HG03064 (cell line): ENCODE measurements at regions not wholly inside any gene's neighbourhood (a gene's known extent, or its start where the extent isn't known, plus 50 kb on each side); places are given as distances from the start of the nearest gene placed in this dataset.

Source experiments
- ATAC-seq: cut with Tn5 transposase; IDR thresholded peaks from one replicate; pipeline ENCODE4 v1.9.1; 2021; ENCODE audit warnings: low read depth; ENCODE audit not compliant: unreplicated experiment

DNA sequence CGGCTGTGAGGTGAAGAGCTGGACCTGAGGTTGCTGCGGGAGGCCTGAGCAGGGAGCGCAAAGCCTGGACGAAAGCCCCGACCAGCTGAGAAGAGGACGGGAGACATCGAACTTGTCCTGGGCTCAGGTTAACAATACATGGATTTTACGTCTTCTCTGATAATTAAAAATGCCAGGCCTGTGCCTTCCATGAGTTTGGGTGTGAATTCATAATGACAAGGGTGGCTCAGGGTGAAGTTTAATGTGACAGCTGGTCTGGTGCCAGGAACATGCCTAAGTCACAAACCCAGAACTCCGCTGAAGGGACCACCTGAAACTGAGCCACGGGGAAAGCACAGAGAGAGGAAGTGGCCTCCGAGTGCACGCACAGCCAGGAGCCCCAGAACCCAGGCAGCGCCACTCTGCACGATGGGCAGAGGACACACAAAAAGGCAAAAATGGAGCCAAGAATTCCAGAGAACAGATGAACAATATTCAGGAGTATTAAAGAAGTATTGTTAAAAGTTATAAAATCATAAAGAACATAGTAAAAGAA, 150.1 kb upstream of the RPS6KA2 start:
- no peak for ATAC-seq

DNA sequence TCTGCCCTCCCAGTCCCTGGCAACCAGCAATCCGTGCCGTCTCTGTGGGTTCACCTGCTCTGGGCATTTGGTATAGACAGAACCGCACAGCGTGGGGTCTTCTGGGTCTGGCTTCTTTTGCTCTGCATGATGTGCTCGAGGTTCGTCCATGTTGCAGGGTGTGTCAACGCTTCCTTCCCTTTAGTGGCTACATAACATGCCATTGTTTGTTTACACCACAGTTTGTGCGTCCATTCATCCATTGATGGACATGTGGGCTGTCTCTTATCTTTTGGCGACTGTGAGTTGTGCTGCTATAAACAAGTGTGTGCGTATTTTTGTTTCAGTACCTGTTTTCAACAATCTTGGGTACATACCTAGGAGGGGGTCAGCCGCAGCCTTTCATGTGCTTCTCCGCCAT, 149.5 kb upstream of the RPS6KA2 start:
- no peak for ATAC-seq

DNA sequence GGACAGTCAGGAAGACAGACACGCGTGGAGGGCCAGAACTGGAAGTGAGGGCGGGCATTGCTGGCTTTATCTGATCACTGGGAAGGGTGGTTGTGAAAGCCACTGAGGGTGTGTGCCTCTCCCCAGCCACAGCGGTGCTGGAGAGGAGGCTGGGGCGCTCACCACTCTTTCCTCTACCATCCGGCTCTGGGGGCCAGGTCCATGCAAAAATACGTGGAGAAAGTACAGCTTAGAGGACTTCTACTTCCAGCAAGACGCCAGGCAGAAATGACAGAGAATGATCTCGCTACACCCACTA, 148.8 kb upstream of the RPS6KA2 start:
- ATAC-seq, result no peak

DNA sequence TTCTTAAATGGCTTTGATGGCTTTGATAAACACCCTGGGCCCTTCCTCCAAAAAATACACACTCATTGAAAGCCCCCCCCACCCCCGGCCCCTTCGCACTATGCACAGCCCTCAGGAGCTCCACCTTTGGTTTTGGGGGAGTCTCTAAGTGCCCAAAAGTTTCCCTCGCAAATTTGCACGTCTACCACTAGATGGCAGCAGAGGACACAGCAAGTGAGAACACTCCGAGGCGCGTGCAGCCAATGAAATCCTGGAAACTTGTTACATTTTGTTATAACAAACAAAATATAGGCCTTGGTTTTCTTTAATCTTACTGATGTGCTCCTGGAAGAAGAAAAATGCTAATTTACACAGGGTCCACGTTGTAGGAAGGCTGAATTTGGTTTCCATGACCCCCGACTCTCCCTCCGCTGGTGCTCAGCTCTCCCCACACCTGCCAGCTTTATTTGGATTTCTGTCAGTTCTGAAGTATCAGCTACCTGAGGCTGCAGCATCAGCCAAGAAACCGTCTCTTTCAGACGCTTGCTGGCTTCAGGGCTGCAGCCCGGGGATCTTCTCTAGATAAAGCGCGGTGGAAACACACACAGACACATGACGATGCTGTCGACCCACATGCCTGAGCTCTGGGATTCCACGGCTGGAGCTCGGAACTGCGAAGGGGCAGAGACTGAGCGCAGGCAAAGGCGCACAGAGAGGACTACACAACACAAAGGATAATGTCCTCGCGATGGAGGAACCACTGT, 148.3 kb upstream of the RPS6KA2 start:
- no peak for ATAC-seq

DNA sequence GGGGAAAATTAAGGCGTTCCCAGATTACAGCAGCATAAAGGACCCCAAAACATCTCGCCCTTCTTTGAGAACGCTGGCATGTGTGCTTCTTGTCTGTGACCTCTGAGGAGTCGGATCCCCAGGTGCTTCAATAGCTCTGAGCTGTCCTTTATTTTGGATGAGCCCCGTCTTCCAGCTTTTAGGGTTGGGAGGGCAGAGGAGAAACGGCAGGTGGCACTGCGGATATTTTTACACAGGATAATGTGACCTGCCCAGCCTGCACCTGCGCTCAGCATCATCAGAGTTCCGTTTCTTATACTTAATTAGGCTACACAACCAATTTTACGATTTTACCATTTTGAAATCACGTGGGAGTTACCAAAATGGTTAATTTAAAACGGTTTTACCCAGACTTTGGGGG, 147.7 kb upstream of the RPS6KA2 start:
- ATAC-seq, result no peak

DNA sequence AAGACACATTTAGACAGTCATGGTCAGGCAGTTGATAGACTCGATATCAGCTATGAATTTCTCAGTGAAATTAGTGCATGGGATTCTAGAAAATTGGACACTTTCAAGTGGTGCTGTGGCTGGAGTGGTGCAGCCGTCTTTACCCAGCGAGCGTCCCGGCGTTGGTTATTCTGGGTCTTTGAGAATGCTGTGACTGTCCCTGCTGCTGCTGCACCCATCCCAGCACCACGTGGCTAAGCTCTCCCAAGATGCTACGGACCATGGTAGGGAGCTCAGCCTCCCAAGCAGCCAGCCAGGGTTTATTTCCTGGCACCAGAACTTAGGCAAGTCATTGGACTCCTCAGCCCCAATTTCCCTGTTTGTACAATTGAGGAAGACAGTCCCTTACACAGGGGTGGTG, 147.2 kb upstream of the RPS6KA2 start:
- no peak for ATAC-seq

DNA sequence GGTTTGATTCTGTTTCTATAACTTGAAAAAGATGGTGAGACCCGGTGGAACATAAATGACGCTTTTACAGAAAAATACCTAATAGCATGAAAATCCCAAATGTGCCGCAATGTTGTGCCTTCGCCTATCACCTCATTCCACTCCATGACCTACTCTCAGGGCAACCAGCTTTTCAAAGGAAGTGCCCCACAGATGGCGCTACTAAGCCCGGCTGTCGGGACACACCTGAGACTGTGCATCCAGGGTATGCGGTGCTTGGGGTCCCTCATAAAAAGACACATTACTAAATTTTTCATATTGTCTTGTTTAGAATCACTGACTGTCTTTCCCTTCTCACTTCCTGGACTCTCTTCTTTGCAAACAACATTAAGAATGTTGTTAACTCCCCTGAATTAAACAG, 145.5 kb upstream of the RPS6KA2 start:
- no peak for ATAC-seq

DNA sequence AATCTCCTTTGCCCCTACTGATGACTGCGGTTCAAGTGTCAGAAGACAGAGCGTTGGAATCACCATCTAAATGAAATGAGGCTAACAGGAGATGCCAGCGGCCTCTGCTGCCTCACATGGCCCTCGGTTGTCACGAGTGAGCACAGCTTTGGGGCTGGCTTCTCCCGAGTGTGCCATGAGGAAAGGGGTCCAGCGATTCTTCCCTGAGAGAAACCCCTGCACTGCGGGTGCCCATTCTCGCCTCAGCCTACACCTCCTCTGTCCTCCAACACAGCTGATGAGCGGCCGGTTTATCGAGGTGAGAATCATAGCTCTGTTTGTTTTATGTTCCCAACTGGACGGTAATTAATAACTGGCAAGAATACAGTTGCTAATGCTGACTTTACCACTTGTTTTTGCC, 144.7 kb upstream of the RPS6KA2 start:
- ATAC-seq, result no peak

DNA sequence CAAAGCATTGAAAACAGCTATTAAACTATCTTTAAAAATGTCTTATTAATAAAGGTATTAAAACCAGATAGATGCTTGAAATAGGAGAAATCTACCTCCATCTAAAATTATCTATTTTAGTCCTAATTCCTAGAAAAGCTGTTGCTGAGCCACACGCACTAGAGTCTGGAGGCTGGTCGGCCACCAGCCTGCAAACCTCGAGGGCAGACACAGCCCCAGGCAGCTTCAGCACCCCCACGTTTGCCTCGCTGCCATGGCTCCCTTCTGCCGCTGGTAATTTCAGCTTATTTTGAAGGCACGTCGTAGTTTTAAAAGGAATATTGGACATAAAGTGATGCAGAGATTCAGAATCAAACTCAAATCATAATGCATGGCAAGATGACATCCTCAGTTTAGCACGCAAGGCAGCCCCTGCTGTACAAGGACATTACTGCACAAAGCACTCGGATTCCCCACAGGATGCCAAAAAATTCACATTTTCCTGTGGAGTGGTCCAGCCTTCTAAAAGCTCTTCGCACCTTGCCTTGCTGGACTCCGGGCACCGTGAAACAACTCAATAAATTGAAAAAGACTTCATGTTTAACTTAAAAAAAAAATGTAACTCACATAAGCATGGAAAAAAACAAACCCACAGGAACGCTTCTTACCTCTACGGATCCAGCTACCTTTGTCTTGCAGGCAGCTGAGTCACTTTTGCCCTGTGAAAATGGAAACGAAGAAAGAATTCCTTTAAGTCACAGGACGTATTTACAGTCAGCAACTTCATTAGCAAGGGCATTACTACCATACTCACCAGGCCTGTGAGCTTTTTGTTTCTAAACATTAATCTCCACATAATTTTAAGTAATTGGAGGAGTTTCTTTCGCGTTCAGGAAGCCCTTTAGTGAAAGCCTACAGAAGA, 143.4 kb upstream of the RPS6KA2 start:
- ATAC-seq, result no peak

DNA sequence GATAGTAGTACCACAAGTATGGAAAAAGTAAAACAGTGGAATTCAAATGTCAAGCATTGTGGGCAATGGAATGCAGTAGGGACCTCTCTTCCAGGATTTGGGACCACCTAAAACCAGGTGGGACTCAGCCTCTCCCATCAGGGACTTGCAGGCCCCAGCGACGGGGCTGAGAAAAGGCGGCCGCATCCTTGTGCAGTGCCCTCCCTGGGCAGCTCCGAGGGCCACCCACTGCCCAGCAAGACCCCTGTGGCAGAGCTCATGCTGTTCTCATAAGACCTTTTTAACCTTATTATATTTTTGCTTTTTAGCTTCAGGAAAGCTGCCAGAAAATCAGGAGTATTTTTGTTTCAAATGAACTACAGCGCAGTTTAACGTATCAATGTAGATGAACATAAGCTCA, 142.6 kb upstream of the RPS6KA2 start:
- ATAC-seq, result no peak

DNA sequence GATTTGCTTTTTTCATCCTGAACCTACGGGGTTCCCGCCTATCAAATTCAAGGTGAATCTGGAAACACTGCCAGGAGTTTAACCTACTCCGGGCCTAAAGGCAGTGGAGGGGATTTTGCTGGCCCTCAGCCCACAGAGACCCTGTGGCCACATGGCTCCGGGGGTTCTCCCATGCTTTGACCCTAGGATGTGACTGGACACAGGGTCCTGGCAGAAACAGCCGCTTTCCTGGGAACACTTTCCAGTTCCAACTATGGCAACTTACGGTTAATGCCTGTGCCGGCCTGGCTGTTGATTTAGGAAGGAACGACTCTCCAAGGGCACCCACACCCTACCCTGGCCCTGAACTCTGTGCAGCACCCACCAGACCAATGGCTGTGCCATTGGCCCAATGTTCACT, 141.7 kb upstream of the RPS6KA2 start:
- ATAC-seq, result no peak

DNA sequence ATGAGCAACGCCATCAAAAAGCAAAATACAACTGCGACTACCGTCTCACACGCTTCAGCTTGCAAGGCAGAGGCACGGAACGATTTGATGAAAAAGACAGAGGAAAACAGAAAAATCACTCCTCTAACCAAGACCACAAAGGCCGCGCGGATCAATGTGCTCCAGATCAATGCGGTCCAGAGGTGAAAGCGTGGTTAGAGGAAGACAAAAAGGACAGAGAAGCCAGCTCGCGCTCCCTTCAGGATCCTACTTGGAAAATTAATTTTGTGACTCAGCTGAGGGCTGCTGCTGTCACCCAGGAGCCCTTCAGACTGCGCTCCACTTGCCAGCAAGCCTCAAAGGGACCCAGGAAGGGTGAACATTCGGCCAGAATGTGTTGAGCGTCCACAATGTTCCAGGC, 140.2 kb upstream of the RPS6KA2 start:
- no peak for ATAC-seq

DNA sequence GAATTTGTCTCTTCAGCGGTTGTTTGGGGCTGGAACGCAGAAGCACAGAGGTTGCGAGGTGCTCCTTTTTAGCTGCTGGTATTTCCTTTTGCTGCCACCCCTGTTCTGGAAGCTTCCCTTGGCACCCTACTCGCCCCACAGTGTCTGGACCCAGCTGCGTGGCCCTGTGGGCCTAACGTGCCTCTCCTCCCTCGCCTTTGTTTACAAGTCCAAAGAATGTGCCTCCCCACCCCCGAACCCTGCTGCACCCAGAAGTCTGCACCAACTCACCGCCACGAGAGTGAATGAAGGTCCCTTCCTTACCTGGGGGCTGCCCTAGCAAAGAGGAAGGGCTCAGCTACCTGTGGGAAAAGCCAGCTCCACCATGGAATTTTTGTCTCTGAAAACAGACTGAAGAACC, 139.7 kb upstream of the RPS6KA2 start:
- no peak for ATAC-seq

DNA sequence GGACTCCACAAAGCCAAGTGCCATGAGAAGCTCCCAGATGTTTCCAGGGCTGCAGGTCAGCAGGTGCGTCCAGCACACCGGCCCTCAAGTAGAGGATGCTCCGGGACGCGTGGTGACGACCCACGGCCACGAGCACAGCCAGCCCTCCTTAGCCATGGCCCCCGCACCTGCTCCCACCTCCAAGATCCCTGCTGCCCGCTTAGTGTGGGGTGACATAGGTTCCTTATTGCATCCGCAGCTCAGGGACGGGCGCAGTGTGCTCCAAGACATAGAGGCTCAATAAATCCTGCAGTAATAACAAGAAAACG, 138.1 kb upstream of the RPS6KA2 start:
- no peak for ATAC-seq

DNA sequence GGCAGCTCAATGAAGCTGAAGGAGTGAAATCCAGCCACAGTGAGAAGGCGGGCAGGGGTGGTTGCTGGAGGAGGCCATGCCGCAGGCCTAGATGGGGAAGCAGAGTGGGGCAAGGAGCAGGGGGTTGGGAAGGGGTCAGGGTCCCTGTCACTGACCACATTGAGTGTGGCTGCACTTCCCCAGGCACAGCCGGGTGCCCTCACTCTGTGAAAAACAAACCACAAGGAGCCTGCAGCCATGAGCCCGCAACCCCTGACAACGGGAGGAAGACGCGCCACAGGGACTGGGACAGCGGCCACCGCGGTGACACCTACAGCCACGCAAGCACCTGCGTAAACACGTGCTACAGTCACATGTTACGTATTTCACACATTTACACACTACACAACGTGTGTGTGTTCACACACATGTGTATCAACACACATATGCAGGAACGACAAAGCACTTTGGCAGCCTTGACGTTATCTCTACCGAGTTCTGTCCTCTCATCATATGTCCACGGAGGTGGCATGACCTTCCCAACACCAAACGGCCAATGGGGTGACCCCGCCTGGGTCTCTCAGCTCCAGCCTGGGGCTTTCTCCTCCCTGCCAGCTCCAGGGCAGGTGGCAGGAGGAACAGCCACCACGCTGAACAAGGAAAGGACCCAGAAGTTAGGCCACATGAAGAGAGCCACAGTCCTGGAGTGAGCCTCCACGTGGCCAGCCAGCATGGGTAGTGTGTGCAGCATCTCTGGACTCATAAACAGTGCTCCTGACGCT, 137.6 kb upstream of the RPS6KA2 start:
- no peak for ATAC-seq

DNA sequence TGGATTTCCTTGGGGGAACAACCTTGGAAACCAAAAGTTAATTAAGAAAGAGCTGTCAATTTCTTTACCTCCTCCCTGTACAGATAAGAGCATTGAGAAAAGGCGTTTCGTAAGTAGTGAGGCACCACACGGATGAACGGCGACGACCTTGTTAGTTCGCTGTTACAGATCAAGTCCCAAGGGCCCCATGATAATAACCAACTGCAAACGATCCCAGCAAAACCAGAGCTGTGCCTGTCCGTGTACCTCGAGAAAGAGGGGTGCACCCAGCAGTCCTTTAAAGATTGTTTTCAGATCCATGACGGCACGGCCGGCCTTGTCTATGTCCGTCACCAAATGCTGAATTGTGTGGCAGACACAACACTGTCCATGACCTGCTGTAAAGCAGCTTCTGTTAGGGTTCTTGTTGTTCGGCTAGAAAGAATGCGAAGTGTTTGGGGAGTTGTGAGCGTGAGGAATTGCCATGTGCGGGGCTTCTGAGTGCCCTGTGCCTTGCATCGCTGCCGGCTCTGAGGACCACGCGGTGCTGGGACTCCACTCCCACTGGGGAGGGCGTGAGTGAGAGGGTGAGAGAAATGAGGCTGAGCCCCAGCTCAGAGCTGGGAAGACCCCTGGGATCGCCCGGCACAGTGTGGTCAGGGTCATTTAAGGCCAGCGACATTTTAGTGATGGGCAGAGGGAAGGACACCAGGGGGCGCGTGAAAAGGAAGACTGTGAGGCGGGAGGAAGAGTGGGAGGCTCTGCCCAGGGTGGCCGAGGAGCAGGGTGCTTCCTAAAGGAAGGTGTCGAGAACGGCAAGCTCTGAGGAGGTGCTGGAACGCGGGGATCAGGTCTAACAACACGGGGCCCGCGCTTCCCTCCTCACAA, 136.8 kb upstream of the RPS6KA2 start:
- ATAC-seq, result no peak

DNA sequence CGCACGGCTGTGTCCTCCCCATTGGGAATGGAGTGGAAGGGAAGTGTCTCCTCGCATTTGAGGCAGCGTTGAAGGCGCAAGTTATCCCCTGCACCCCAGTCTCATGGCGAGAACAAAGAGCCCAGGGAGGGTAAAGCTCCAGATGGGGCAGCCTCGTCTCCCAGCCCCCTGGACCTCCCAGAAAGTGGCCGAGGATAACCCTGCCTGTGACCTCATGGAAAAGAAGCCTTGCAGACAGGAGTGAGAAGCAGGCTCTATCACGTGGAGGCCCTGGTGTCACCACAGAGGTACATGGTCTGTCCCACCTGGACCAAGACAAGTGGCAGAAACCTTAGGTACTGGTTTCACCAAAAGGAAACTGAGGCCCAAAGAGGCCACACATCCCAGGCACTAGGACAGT, 134.8 kb upstream of the RPS6KA2 start:
- no peak for ATAC-seq

DNA sequence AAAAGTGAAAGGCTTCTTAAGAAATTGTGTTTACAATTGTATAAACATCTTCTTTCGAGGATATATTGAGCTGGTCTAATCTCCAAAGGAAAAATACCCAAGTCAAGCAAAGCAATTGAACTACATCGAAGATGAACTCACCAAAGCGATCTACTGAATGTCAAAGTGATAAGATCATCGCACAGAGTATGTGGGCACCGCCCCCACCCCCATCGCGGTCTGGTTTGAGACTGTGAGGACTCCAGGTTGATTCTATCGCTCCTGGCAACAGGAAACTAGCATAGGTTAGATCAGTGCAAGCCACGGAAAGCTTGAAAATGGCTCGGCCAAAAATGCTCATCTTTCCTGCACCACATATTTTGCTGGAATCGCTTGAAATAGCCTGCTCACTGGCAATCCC, 133.2 kb upstream of the RPS6KA2 start:
- ATAC-seq, result no peak

DNA sequence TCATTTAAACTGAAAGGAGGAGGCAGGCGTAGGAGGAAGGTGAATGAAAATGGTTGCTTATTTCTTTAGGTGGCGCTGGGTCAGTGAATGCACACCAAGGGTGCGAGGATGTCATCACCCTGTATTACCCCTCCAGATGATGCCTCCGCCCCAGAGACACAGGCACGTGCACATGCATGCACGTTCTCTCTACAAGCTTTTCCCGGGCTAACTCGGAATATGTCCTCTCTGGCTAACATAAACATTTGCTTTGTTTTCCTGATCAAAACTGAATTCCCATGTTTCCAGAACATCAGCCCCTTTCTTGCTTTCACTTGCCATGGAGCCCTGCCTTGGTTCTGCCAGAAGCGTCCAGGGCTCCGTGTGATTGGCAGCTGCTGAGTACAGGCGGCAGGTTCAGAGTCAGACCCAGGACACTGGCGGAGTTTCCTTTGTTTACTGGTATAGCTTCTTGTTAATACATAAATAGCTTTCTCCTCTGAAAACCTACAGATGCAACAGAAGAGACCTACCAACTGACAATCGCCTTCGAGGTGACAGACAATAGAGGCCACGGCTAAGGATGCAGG, 131.2 kb upstream of the RPS6KA2 start:
- no peak for ATAC-seq
